GM23248 (cell line): ENCODE measurements at regions not wholly inside any gene's neighbourhood (a gene's known extent, or its start where the extent isn't known, plus 50 kb on each side); places are given as distances from the start of the nearest gene placed in this dataset.

ENCODE experiments used
- EZH2 ChIP-seq: fragments of 200-600 bp; sonication (generic); IDR thresholded peaks from 2 replicates; pipeline ENCODE4 v1.6.1; 2018; ENCODE audit warnings: antibody characterized with exemption, mild to moderate bottlenecking; ENCODE audit not compliant: insufficient read depth, poor library complexity, severe bottlenecking
- EZH2phosphoT487 ChIP-seq: fragments of 200-600 bp; sonication (generic); IDR thresholded peaks from 2 replicates; pipeline ENCODE4 v1.6.1; 2018; ENCODE audit warnings: antibody characterized with exemption, moderate library complexity, mild to moderate bottlenecking, low read depth; ENCODE audit not compliant: insufficient read depth

DNA sequence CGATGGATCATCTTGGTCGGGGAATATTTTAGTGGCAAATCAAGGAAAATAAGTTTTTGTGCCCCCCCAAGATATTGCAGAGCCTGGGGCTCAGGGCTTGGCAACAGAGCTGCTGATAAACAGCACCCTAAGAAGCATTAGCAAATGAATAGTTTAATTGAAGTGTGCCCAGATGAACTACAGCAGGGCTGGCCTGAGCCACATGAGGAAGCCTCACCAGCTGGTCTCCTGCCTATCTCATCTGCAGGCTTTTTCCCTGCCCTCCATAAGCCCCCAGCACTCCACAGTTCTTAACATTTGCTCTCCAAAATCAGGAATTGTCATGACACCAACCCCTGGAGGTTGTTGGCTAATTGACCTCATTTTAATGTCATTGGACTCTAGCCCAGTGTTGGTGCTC is 480.2 kb downstream of the HS3ST3B1 start:
- no peak for TF ChIP-seq EZH2
- TF ChIP-seq EZH2phosphoT487: no peak
